Fibroblast of lung (primary cell): ENCODE measurements at regions not wholly inside any gene's neighbourhood (a gene's known extent, or its start where the extent isn't known, plus 50 kb on each side); places are given as distances from the start of the nearest gene placed in this dataset.

Source experiments
- DNase-seq, 2 donors: peaks; one replicate each; pipeline versions ENCODE4 v3.0.0 to v3.0.0-alpha.2; 2010; ENCODE audit warnings: low read depth in 2 of 2
- H2AFZ ChIP-seq: 2 replicates; pipeline ENCODE4 v1.5.1; 2012; ENCODE audit warnings: low read length, control low read depth, inconsistent platforms
- H3K27ac ChIP-seq: 2 replicates; pipeline ENCODE4 v1.5.1; 2011; ENCODE audit warnings: low read length, control low read depth; ENCODE audit not compliant: insufficient read depth
- H3K27me3 ChIP-seq: 2 replicates; pipeline ENCODE4 v1.5.1; 2011; ENCODE audit warnings: mild to moderate bottlenecking, low read length; ENCODE audit not compliant: control insufficient read depth, insufficient read depth
- H3K36me3 ChIP-seq: 2 replicates; pipeline ENCODE4 v1.5.1; 2011; ENCODE audit warnings: low read length; ENCODE audit not compliant: control insufficient read depth, insufficient read depth
- H3K4me1 ChIP-seq: 2 replicates; pipeline ENCODE4 v1.5.1; 2011; ENCODE audit warnings: low read length; ENCODE audit not compliant: control insufficient read depth, insufficient read depth; ENCODE audit errors: extremely low read depth
- H3K4me2 ChIP-seq: 2 replicates; pipeline ENCODE4 v1.5.1; 2011; ENCODE audit warnings: low read length, control low read depth; ENCODE audit not compliant: insufficient read depth; ENCODE audit errors: extremely low read depth
- H3K4me3 ChIP-seq, 4 experiments: fragments of 200-600 bp in 1 of 4; sonication (generic) in 1 of 4; replicated peaks in 1 of 4; 2 replicates each; pipeline ENCODE4 v1.5.1; 2011 to 2016; ENCODE audit warnings: low read length in 4 of 4, low read depth in 3 of 4, mild to moderate bottlenecking in 3 of 4, control low read depth in 2 of 4, inconsistent platforms in 1 of 4, mixed read lengths in 1 of 4; ENCODE audit not compliant: insufficient read depth in 1 of 4; ENCODE audit errors: control extremely low read depth in 1 of 4
- H3K79me2 ChIP-seq: 2 replicates; pipeline ENCODE4 v1.5.1; 2012; ENCODE audit warnings: mild to moderate bottlenecking, low read length, inconsistent platforms; ENCODE audit not compliant: control insufficient read depth, insufficient read depth
- H3K9ac ChIP-seq: 2 replicates; pipeline ENCODE4 v1.5.1; 2011; ENCODE audit warnings: mild to moderate bottlenecking, low read length, control low read depth; ENCODE audit not compliant: insufficient read depth
- H3K9me3 ChIP-seq: 2 replicates; pipeline ENCODE4 v1.5.1; 2012; ENCODE audit warnings: low read depth, low read length; ENCODE audit not compliant: control insufficient read depth, insufficient read depth
- H4K20me1 ChIP-seq: 2 replicates; pipeline ENCODE4 v1.5.1; 2011; ENCODE audit warnings: low read length; ENCODE audit not compliant: control insufficient read depth, insufficient read depth; ENCODE audit errors: extremely low read depth
- CTCF ChIP-seq, 2 donors: IDR thresholded peaks in 1 of 2; conservative IDR thresholded peaks in 1 of 2; 1 replicate in 1 of 2; 2 replicates in 1 of 2; pipeline ENCODE4 v1.5.1; 2011 to 2012; ENCODE audit warnings: low read length in 2 of 2, control low read depth in 1 of 2, inconsistent platforms in 1 of 2, low read depth in 1 of 2, mild to moderate bottlenecking in 1 of 2
- EZH2 ChIP-seq: IDR thresholded peaks from 2 replicates; pipeline ENCODE4 v1.5.1; 2012; ENCODE audit warnings: low read length, control low read depth, mild to moderate bottlenecking; ENCODE audit errors: missing control alignments

- H3K36me3 ChIP-seq = no peaks in the 10 kb centered on the region
- no peaks in the 10 kb centered on the region for H3K4me1 ChIP-seq
- TF ChIP-seq CTCF (conservative IDR thresholded peaks at IDR 0.05 in 1 of 2, IDR thresholded peaks at IDR 0.05 in 1 of 2; ENCODE audit: low read depth in 1 of 2, low read length in 2 of 2) (no peak), EZH2 (no peak)
- H3K27ac ChIP-seq = no peak overlapping the region
- H3K4me2 ChIP-seq = no peak overlapping the region
- DNase-seq = peak; percentile 77 to 83
- H3K9me3 ChIP-seq = no peaks in the 10 kb centered on the region
- no peaks in the 10 kb centered on the region for H4K20me1 ChIP-seq
- H2AFZ ChIP-seq = no peak overlapping the region
- H3K4me3 ChIP-seq = no peak overlapping the region
- no peaks in the 10 kb centered on the region for H3K27me3 ChIP-seq
- H3K9ac ChIP-seq = no peak overlapping the region
- H3K79me2 ChIP-seq = no peaks in the 10 kb centered on the region
These were observed 220.4 kb upstream of the HTR2A start for GRCh38 chr13:47117268-47117667.

- no peak overlapping the region for H3K27ac ChIP-seq
These were observed 217.2 kb upstream of the HTR2A start for GRCh38 chr13:47114030-47114429.

GRCh38 chr13:47112903-47113299 lies 216.0 kb upstream of the HTR2A start:
- TF ChIP-seq EZH2 (no peak), CTCF (conservative IDR thresholded peaks at IDR 0.05 in 1 of 2, IDR thresholded peaks at IDR 0.05 in 1 of 2; ENCODE audit: low read depth in 1 of 2, low read length in 2 of 2) (no peak)

More at GRCh38 chr13:47114030-47114429, 217.2 kb upstream of the HTR2A start:
- Histone ChIP-seq H4K20me1 (no peaks in the 10 kb centered on the region), H3K4me3 (no peak overlapping the region), H3K36me3 (no peaks in the 10 kb centered on the region), H3K27me3 (no peaks in the 10 kb centered on the region), H3K79me2 (no peaks in the 10 kb centered on the region), H2AFZ (peak overlapping the region; percentile 72), H3K4me2 (no peak overlapping the region), H3K9ac (no peak overlapping the region), H3K9me3 (no peaks in the 10 kb centered on the region), H3K4me1 (no peaks in the 10 kb centered on the region)
- TF ChIP-seq CTCF (conservative IDR thresholded peaks at IDR 0.05 in 1 of 2, IDR thresholded peaks at IDR 0.05 in 1 of 2; ENCODE audit: low read depth in 1 of 2, low read length in 2 of 2) (no peak), EZH2 (no peak)
- DNase-seq = peak; percentile 45 to 88

More at GRCh38 chr13:47112903-47113299, 216.0 kb upstream of the HTR2A start:
- Histone ChIP-seq H3K36me3 (no peaks in the 10 kb centered on the region), H3K27ac (no peak overlapping the region), H3K4me3 (no peak overlapping the region), H3K4me2 (no peak overlapping the region), H3K9ac (no peak overlapping the region), H4K20me1 (no peaks in the 10 kb centered on the region), H3K4me1 (no peaks in the 10 kb centered on the region), H3K27me3 (no peaks in the 10 kb centered on the region), H3K79me2 (no peaks in the 10 kb centered on the region), H3K9me3 (no peaks in the 10 kb centered on the region), H2AFZ (no peak overlapping the region)
- no peak for DNase-seq
